Lower lobe of right lung (tissue), 2 donors: ENCODE measurements at regions not wholly inside any gene's neighbourhood (a gene's known extent, or its start where the extent isn't known, plus 50 kb on each side); places are given as distances from the start of the nearest gene placed in this dataset.

Experiments used
- ATAC-seq, 2 donors: fragments of 200-7000 bp; cut with Tn5 transposase; one replicate each; pipeline ENCODE4 v1.9.1; 2020 to 2022; ENCODE audit warnings: mild to moderate bottlenecking in 2 of 2, moderate library complexity in 2 of 2
- DNase-seq: peaks from one replicate; pipeline ENCODE4 v3.0.0-alpha.2; 2020
- H3K27ac ChIP-seq: fragments of 200-600 bp; one replicate; pipeline ENCODE4 v1.8.0; 2022
- H3K27me3 ChIP-seq: fragments of 200-600 bp; one replicate; pipeline ENCODE4 v1.8.0; 2022; ENCODE audit warnings: low read depth
- H3K36me3 ChIP-seq: fragments of 200-600 bp; one replicate; pipeline ENCODE4 v1.8.0; 2022; ENCODE audit warnings: mild to moderate bottlenecking
- H3K4me1 ChIP-seq: fragments of 200-600 bp; one replicate; pipeline ENCODE4 v1.8.0; 2022
- H3K4me3 ChIP-seq: fragments of 200-600 bp; one replicate; pipeline ENCODE4 v1.8.0; 2022; ENCODE audit warnings: mild to moderate bottlenecking
- H3K9me3 ChIP-seq: fragments of 200-600 bp; one replicate; pipeline ENCODE4 v1.8.0; 2022
- intact Hi-C: fragments of 100-400 bp; cut with DNase I; formaldehyde crosslinking; loops from one replicate; pipeline ENCODE4 v1.11.0; 2022
- TF ChIP-seq, protein P1 (sequence below): fragments of 200-600 bp; IDR thresholded peaks from one replicate; pipeline ENCODE4 v1.8.0; 2022; ENCODE audit warnings: antibody characterized with exemption, mild to moderate bottlenecking
- donor health status: DM: no; HTN: yes; CAD: no; lungs with severe emphysema.

GRCh38 chr20:12511499-12511898, 497.3 kb upstream of the SPTLC3 start:
- TF ChIP-seq, protein P1, sequence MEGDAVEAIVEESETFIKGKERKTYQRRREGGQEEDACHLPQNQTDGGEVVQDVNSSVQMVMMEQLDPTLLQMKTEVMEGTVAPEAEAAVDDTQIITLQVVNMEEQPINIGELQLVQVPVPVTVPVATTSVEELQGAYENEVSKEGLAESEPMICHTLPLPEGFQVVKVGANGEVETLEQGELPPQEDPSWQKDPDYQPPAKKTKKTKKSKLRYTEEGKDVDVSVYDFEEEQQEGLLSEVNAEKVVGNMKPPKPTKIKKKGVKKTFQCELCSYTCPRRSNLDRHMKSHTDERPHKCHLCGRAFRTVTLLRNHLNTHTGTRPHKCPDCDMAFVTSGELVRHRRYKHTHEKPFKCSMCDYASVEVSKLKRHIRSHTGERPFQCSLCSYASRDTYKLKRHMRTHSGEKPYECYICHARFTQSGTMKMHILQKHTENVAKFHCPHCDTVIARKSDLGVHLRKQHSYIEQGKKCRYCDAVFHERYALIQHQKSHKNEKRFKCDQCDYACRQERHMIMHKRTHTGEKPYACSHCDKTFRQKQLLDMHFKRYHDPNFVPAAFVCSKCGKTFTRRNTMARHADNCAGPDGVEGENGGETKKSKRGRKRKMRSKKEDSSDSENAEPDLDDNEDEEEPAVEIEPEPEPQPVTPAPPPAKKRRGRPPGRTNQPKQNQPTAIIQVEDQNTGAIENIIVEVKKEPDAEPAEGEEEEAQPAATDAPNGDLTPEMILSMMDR = no peak
- Histone ChIP-seq H3K4me3 (no peak overlapping the region), H3K36me3 (no peaks in the 10 kb centered on the region), H3K9me3 (no peaks in the 10 kb centered on the region), H3K27me3 (no peaks in the 10 kb centered on the region), H3K4me1 (no peaks in the 10 kb centered on the region), H3K27ac (no peak overlapping the region)
- no peak for DNase-seq
- intact Hi-C loops = no loop called here
- no peak for ATAC-seq

GRCh38 chr20:12512755-12513154, 496.0 kb upstream of the SPTLC3 start:
- TF ChIP-seq, protein P1 = no peak
- Histone ChIP-seq H3K4me3 (no peak overlapping the region), H3K27ac (no peak overlapping the region), H3K36me3 (no peaks in the 10 kb centered on the region), H3K27me3 (no peaks in the 10 kb centered on the region), H3K4me1 (no peaks in the 10 kb centered on the region), H3K9me3 (no peaks in the 10 kb centered on the region)
- DNase-seq = no peak
- ATAC-seq = no peak
- intact Hi-C loops = no loop called here

GRCh38 chr20:12528104-12528503, 480.7 kb upstream of the SPTLC3 start:
- no peaks in the 10 kb centered on the region for H3K9me3 ChIP-seq
- intact Hi-C loops = no loop called here
- H3K36me3 ChIP-seq = no peaks in the 10 kb centered on the region
- ATAC-seq = no peak
- H3K27me3 ChIP-seq = no peaks in the 10 kb centered on the region
- H3K4me1 ChIP-seq = no peaks in the 10 kb centered on the region
- DNase-seq = no peak
- H3K27ac ChIP-seq = no peak overlapping the region
- TF ChIP-seq, protein P1 = no peak
- no peak overlapping the region for H3K4me3 ChIP-seq

- no peak for ATAC-seq
- no peak overlapping the region for H3K27ac ChIP-seq
- H3K4me3 ChIP-seq = no peak overlapping the region
- H3K36me3 ChIP-seq = no peaks in the 10 kb centered on the region
- intact Hi-C loops = no loop called here
- no peaks in the 10 kb centered on the region for H3K9me3 ChIP-seq
- no peaks in the 10 kb centered on the region for H3K27me3 ChIP-seq
- no peak for DNase-seq
- TF ChIP-seq, protein P1 = no peak
- H3K4me1 ChIP-seq = no peaks in the 10 kb centered on the region
These were observed 480.2 kb upstream of the SPTLC3 start for GRCh38 chr20:12528591-12529041.

DNA sequence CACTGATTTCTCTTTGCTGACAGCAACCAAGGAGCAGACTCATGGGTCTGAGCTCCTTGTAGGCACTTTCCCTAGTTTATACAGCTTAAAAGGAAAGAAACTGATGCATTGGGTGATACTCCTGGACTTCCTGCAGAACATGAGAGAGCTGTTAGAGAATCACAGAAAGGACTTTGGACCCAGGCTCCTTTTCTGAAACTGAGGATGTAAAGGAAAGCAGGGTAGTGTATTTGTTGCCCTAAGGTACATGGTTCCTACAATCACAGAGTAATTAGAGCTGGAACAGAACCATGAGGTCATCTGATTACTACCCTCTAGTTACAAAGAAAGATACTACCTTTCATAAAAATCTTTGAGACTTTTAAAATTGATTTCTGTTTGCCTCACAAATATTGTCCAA, 477.1 kb upstream of the SPTLC3 start:
- Histone ChIP-seq H3K27me3 (no peaks in the 10 kb centered on the region), H3K36me3 (no peaks in the 10 kb centered on the region), H3K9me3 (no peaks in the 10 kb centered on the region), H3K27ac (no peak overlapping the region), H3K4me3 (no peak overlapping the region), H3K4me1 (no peaks in the 10 kb centered on the region)
- TF ChIP-seq, protein P1 = no peak
- no peak for ATAC-seq
- intact Hi-C loops = no loop called here
- no peak for DNase-seq

DNA sequence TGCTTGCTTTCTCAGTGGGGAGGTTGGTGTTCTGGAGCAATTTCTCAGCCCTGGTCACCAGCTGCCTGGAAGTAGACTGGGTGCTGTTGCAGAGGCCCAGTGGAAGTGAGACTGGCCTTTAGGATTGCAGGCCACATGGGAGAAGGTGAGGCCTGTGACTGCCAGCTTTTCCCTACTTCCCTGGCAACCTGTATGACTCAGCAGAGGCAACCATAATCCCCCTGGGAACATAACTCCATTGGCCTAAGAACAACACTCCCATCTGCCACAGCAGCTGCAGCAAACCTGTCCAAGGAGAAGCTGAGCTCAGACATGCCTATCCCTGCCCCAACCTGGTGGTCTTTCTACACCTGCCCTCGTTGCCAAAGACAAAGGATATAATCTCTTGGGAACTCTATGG, 473.5 kb upstream of the SPTLC3 start:
- TF ChIP-seq, protein P1 = no peak
- ATAC-seq = no peak
- Histone ChIP-seq H3K9me3 (no peaks in the 10 kb centered on the region), H3K4me1 (no peaks in the 10 kb centered on the region), H3K27me3 (no peaks in the 10 kb centered on the region), H3K27ac (no peak overlapping the region), H3K36me3 (no peaks in the 10 kb centered on the region), H3K4me3 (no peak overlapping the region)
- DNase-seq = no peak
- intact Hi-C loops = no loop called here
